A673 (cell line): ENCODE measurements at regions not wholly inside any gene's neighbourhood (a gene's known extent, or its start where the extent isn't known, plus 50 kb on each side); places are given as distances from the start of the nearest gene placed in this dataset.

Experiments
- BruUV-seq: library from RNA; stranded (reverse); fragments of 400-500 nt; replicated peaks from 2 replicates; lab custom pipeline; 2021; lab: Mats Ljungman, UMichigan
- CTCF ChIA-PET: fragments of 300-600 bp; sonication (Branson Sonifier 250); formaldehyde crosslinking; loops from one replicate; lab custom pipeline; 2022; ENCODE audit warnings: antibody characterized with exemption; lab: Charles Lee
- POLR2A ChIA-PET: fragments of 300-600 bp; sonication (Branson Sonifier 250); formaldehyde crosslinking; loops from one replicate; lab custom pipeline; 2022; ENCODE audit warnings: antibody characterized with exemption; ENCODE audit not compliant: low non-redundant PET; lab: Charles Lee
- DNase-seq: peaks from one replicate; pipeline ENCODE4 v3.0.0-alpha.2; 2015; ENCODE audit warnings: low spot score
- H3K27ac ChIP-seq: fragments of 200-600 bp; sonication (generic); 2 replicates; pipeline ENCODE4 v1.5.1; 2016; ENCODE audit warnings: mixed run types, low read depth, mild to moderate bottlenecking, mixed read lengths, antibody characterized with exemption, low read length; ENCODE audit not compliant: poor library complexity, severe bottlenecking
- H3K27me3 ChIP-seq: fragments of 200-600 bp; sonication (generic); replicated peaks from 2 replicates; pipeline ENCODE4 v1.6.1; 2017; ENCODE audit warnings: mixed run types, low read depth, mild to moderate bottlenecking, mixed read lengths, antibody characterized with exemption, low read length; ENCODE audit not compliant: insufficient read depth, poor library complexity
- H3K36me3 ChIP-seq: fragments of 200-600 bp; sonication (generic); 2 replicates; pipeline ENCODE4 v1.6.1; 2016; ENCODE audit warnings: mixed run types, mild to moderate bottlenecking, mixed read lengths, antibody characterized with exemption, low read length; ENCODE audit not compliant: insufficient read depth, poor library complexity, severe bottlenecking
- H3K4me1 ChIP-seq: fragments of 200-600 bp; sonication (generic); 2 replicates; pipeline ENCODE4 v1.6.1; 2017; ENCODE audit warnings: mixed run types, mild to moderate bottlenecking, mixed read lengths, antibody characterized with exemption, low read length; ENCODE audit not compliant: insufficient read depth, poor library complexity, severe bottlenecking
- H3K4me3 ChIP-seq: fragments of 200-600 bp; sonication (generic); 2 replicates; pipeline ENCODE4 v1.5.1; 2016; ENCODE audit warnings: low read depth, mixed run types, mild to moderate bottlenecking, mixed read lengths, low read length; ENCODE audit not compliant: poor library complexity, severe bottlenecking
- H3K9me3 ChIP-seq: fragments of 200-600 bp; sonication (generic); 2 replicates; pipeline ENCODE4 v1.6.1; 2016; ENCODE audit warnings: mixed run types, low read depth, mild to moderate bottlenecking, mixed read lengths, antibody characterized with exemption, low read length; ENCODE audit not compliant: poor library complexity, severe bottlenecking
- EZH2 ChIP-seq: fragments of 200-600 bp; sonication (generic); IDR thresholded peaks from 2 replicates; pipeline ENCODE4 v1.6.1; 2017; ENCODE audit warnings: borderline replicate concordance, low read depth, mild to moderate bottlenecking, mixed read lengths, antibody characterized with exemption, low read length; ENCODE audit not compliant: poor library complexity, severe bottlenecking
- intact Hi-C: fragments of 100-400 bp; cut with micrococcal nuclease; formaldehyde crosslinking; loops from one replicate; pipeline ENCODE4 v1.10.0; 2022; ENCODE audit not compliant: unreplicated experiment
- TF ChIP-seq, protein P1 (sequence below): fragments of 300-800, 200-600 bp; sonication (generic); conservative IDR thresholded peaks from 2 replicates; pipeline ENCODE4 v1.5.1; 2017; ENCODE audit warnings: low read depth, mild to moderate bottlenecking, antibody characterized with exemption, low read length, moderate library complexity, mixed read lengths

DNA sequence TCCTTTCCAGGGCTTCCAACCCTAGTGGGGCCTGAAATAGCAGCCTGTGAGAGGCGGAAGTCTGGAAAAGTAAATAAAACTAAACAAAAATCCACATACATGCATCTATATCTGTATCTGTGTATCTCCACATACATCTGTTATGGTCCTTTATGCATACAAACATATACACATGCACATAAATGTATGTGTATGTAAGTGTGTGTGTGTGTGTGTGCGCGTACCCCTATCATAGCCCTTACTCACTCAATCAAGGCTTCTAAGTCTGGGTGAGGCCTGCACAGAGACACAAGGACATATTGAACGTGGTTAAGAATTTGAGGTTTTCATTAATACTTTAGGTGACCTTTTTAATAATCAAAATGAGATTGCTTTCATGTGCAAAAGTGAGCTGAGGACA is 98.9 kb upstream of the CYRIA start:
- Histone ChIP-seq H3K4me3 (no peak overlapping the region), H3K4me1 (no peaks in the 10 kb centered on the region), H3K27me3 (no peaks in the 10 kb centered on the region), H3K27ac (no peak overlapping the region), H3K9me3 (no peaks in the 10 kb centered on the region), H3K36me3 (no peaks in the 10 kb centered on the region)
- no peak for TF ChIP-seq EZH2
- TF ChIP-seq, protein P1, sequence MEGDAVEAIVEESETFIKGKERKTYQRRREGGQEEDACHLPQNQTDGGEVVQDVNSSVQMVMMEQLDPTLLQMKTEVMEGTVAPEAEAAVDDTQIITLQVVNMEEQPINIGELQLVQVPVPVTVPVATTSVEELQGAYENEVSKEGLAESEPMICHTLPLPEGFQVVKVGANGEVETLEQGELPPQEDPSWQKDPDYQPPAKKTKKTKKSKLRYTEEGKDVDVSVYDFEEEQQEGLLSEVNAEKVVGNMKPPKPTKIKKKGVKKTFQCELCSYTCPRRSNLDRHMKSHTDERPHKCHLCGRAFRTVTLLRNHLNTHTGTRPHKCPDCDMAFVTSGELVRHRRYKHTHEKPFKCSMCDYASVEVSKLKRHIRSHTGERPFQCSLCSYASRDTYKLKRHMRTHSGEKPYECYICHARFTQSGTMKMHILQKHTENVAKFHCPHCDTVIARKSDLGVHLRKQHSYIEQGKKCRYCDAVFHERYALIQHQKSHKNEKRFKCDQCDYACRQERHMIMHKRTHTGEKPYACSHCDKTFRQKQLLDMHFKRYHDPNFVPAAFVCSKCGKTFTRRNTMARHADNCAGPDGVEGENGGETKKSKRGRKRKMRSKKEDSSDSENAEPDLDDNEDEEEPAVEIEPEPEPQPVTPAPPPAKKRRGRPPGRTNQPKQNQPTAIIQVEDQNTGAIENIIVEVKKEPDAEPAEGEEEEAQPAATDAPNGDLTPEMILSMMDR: no peak
- no peak for DNase-seq
- ChIA-PET CTCF (no interaction called here), POLR2A (no interaction called here)
- BruUV-seq: no TSS peak
- intact Hi-C loops: no loop called here

DNA sequence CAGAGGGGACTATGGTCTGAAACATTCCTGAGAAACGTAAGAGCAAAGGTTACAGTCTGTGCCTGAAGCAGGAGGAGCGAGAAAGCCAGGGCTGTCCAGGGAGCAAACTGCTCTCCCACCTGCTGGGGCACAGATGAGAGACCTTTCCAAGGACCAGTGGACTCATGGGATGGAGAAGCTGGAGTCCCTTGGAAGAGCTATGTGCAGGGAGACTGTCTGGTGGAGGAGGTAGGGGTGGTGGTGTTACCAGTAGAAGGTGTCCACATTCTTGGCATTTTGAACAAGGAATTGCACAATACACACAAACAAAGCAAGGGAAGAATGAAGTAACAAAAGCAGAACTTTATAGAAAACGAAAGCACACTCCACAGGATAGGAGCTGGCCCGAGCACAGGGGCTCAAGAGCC is 97.9 kb upstream of the CYRIA start:
- H3K4me1 ChIP-seq: no peaks in the 10 kb centered on the region
- H3K9me3 ChIP-seq: no peaks in the 10 kb centered on the region
- POLR2A ChIA-PET: no interaction called here
- TF ChIP-seq, protein P1: no peak
- no peak for TF ChIP-seq EZH2
- no peaks in the 10 kb centered on the region for H3K27me3 ChIP-seq
- intact Hi-C loops: no loop called here
- no peak for DNase-seq
- CTCF ChIA-PET: no interaction called here
- BruUV-seq: no TSS peak
- no peaks in the 10 kb centered on the region for H3K36me3 ChIP-seq
- no peak overlapping the region for H3K4me3 ChIP-seq
- no peak overlapping the region for H3K27ac ChIP-seq

DNA sequence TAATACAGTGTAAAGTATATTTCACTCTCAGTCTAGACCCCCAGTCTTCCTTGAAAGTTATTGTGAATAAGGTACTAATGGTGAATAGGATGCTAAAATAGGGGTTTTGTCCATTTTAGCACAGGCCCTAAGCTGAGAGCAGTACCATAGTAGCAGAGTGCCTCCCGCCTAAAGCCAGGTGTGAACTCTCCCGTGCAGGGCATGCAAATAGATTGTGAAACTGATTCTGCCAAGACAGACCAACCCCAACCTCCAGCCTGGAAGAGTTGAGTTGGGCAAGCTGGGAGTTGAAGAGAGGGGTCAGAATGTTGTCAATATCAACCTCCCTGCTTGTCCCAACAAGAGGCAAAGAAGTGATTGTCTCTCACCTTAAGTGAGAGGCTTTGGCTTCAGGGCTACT is 97.4 kb upstream of the CYRIA start:
- no peak overlapping the region for H3K4me3 ChIP-seq
- DNase-seq: no peak

More for the DNA sequence above, 97.4 kb upstream of the CYRIA start:
- CTCF ChIA-PET: no interaction called here
- BruUV-seq: no TSS peak
- intact Hi-C loops: no loop called here
- Histone ChIP-seq H3K27me3 (no peaks in the 10 kb centered on the region), H3K36me3 (no peaks in the 10 kb centered on the region), H3K27ac (no peak overlapping the region), H3K4me1 (no peaks in the 10 kb centered on the region), H3K9me3 (no peaks in the 10 kb centered on the region)
- TF ChIP-seq, protein P1: no peak
- no peak for TF ChIP-seq EZH2
- POLR2A ChIA-PET: no interaction called here
